Stimulated activated CD8-positive, alpha-beta memory T cell treated with anti-CD3 and anti-CD28 coated beads, Interleukin-2, amount 100 ng/mL, for 1 hour (primary cell): ENCODE measurements at regions not wholly inside any gene's neighbourhood (a gene's known extent, or its start where the extent isn't known, plus 50 kb on each side); places are given as distances from the start of the nearest gene placed in this dataset.
"Not testable (repeated sequence)": the region's sequence is repeated elsewhere in the genome, so short reads cannot be mapped to it uniquely, and the experiment has no call there.

Source experiments
- DNase-seq, 2 donors: peaks; one replicate each; pipeline ENCODE4 v3.0.0-alpha.2; 2020; ENCODE audit warnings: low read depth in 2 of 2

DNA sequence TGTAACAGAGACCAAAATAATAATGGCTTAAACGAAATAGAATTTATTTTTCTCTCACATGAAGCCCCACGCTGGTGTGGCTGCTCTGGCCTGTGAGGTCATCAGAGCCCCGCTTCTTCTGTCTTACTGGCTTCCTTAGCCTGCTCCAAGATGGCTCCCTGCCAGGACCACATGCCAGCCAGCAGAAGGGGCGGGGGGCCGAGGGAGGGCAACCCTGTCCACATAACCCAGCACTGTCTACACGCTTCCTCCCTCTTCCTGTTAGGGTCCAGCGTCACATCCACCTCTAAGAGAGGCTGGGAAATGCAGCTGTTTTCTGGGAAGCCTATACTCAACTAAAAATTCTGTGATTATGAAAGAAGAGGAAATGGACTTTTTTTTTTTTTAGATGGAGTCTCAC, 107.9 kb upstream of the DLG1 start:
- no peak for DNase-seq

DNA sequence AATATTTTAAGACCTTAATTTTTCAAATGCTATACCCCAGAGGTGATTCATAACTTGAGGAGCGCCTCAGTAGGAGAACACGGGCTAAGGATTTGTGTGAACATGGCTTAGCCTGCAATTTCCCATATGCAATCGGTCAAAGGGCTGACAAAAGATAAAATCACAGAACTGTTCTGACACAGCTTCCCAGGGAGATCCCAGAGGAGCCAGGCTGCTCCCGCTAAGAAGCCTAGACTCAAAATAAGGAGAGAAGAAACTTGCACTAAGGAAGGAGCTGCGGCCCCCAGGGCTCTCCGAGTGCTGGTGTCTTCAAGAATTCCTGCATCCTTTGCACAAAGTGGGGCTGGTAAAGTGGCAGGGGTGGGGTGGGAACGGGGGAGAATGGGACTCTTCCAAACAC, 106.3 kb upstream of the DLG1 start:
- no peak for DNase-seq

DNA sequence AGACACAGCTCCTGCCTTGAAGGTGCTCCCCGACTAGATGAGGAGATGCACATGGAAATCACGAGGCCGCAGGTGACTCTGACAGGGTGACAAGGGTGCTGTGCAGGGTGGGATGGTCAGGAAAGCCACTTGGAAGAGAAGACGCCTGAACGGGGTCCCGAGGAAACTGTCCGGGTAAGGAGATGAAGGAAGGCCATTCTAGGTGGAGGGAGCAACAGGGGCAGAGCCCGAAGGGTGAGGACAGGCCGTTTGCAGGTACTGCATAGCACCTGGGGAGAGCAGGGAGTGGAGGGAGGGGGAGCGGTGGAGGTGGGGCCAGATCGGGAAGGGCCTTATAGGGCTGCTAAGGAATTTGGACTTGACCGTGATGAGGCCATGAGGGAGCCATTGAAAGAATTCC, 105.6 kb upstream of the DLG1 start:
- DNase-seq, result no peak

DNA sequence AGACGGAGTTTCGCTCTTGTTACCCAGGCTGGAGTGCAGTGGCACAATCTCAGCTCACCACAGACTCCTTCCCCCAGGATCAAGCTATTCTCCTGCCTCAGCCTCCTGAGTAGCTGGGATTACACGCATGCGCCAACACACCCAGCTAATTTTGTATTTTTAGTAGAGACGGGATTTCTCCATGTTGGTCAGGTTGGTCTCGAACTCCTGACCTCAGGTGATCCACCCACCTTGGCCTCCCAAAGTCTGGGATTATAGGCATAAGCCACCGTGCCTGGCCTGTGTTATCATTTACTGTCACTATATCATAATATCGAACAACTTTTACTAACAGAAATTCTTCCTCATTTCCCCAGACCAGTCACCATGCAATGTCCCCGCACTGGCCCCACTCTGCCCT, 104.0 kb upstream of the DLG1 start:
- not testable (repeated sequence) for DNase-seq

DNA sequence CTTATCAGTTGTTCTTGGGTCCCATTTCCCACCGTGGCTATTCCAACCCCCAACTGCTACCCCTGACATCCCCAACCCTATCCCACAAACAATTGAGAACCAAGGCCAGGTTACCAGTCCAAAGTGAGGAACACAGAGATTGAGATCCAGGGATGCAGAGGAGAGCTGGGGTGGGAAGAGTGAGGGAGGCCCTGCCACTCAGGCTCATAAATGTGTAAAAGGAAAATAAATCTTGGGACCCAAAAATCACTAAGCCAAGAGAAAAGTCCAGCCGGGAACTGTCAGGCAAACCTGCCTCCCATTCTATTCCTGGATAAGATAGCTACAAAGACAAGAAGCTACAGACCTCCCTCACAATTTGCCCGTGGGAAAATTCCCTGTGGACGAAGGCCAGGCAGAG, 101.1 kb upstream of the DLG1 start:
- no peak for DNase-seq

DNA sequence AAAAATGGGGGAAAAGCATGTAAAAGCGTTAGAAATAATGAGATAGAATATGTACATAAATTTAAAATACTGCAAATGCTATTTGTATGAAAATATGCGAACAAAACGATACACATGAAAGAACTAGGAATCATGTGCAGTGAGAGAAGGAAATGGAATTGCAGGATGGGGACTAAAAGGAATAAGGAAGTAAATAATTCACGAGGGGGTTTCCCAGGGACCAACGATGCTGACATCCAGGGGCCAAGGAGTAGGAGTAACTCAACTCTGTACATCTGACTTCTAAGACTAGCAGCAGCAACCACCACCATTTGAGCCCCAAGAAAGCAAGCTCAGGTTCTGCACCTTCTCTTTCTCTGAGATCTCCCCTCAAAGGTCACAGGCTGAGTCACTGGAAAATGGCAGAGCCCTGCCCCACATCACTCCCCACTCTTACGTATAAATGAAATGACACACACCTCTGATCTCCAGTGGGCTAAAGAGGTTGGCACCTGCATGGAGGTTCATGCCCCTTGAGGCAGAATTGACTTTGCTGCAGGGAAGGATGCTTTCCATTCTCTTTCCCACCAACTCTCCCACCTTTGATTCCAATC, 100.0 kb upstream of the DLG1 start:
- DNase-seq, result no peak

DNA sequence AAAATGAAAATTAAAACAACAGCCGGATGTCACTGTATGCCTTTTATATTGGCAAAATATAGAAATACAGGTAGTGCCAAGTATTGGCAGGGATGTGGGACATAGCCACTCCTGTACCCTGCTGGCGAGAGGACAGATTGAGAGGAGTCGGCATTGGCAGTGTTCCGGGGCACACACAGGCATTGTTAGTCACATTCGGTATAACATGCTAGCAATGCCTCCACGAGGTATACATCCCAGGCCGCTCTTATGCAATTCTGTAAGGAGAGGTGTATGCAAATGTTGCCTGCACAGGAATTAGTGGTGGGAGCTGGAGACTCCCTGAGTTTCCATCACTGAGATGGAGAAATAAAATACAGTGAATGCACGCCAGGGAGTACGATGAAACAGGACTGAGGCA, 99.4 kb upstream of the DLG1 start:
- no peak for DNase-seq

DNA sequence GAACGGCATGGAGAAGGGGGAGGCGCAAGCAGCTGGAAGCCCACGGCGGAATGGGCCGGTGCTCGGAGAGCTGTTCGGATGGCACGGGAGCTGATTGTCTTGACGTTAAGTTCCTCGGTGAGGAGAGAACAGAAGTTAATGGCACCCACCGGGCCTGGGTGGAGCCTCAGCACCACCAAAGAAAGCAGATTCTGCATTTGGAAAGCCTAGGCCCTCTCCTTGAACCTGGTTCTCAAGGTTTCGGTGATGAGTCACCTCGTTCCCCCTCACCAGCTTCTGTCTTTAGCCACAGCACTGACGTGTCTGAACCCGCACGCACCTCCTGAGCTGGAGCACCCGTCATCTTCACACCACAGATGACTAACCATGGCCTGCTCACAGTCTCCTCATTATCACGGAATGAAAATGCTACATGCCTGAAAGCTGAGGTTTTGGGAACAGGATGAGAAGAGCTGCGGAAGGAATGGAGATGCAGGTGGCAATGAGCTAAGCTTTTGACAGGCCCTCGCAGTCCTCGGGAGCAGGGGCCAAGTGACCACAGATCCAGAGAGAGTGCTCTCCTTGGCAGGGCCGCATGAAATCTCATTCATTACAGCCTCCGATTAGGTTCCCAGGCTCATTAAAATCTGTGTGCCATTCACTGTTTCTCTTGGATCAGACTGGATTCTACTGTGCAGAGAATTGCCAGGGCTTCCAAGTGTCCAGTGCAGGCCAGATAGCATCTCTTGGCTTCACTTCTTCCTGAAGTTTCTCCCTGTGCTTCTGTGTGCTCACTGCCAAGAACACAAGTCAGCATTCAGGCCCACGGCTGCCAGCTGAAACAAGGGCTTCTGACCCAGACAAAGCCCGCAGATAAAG, 96.3 kb upstream of the DLG1 start:
- DNase-seq, result peak in 1 of 2 donors; percentile 1

DNA sequence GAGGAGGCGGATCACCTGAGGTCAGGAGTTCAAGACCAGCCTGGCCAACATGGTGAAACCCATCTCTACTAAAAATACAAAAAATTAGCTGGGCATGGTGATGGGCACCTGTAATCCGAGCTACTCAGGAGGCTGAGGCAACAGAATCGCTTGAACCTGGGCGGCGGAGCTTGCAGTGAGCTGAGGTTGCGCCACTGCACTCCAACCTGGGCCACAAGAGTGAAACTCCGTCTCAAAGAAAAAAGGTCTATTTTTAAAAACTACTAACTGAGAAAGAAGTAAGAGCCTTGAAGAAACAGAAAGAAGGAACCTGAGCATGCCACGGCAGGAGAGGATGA, 95.7 kb upstream of the DLG1 start:
- not testable (repeated sequence) for DNase-seq

DNA sequence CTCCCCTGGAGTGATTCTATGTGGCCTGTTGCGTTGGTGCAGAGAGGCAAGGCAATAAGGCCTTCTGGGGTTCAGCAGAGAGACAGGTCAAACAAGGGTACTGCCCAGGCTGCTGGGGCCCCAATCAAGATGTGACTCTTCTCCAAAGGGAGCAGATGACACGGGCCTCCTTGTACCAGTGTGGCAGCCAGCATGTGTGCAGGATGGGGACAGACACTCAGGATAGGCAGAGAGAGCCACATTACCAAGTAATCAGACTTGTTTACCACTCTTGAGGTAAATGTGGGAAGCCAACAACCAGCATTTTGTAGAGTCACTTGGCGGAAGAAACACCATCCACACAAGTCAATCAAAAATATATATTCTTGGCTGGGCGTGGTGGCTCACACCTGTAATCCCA, 95.3 kb upstream of the DLG1 start:
- DNase-seq, result no peak

DNA sequence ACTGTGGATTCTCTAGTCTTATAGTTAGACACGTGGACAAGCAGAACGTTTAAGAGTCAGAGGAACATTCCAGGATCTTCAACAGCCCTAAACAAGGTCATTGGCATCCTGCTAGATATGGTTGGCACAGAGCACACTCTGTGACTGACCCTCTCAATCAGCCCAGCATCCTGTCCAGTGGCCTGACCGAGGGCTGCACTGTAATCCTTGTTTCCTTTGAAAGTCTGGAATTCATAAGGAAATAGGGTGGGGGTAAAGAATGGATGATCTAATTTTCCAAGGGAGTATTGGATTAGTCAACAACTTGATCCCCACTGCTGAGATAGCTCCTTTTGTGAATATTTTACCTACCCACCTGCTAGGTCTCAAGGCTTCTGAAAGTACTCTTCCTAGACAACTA, 94.5 kb upstream of the DLG1 start:
- no peak for DNase-seq

DNA sequence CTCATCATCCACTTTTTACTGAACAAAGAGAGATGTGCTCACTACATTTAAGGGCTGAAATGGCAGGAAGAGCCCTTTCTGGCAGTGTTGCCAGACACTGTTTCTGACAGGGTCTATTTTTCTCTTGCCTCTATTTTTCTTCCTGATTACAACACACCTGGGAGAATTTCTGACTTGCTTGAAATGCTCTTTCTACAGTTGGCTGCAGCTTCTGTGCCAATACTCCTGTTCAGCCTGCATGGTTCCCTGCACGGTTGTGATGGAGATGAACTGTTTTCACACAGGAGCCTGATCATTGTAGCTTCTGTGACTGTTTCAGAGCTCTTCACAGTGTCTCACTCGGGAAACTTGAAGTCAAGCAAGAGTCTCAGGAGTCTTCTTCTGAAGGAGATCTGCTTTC, 83.0 kb upstream of the DLG1 start:
- DNase-seq, result no peak

DNA sequence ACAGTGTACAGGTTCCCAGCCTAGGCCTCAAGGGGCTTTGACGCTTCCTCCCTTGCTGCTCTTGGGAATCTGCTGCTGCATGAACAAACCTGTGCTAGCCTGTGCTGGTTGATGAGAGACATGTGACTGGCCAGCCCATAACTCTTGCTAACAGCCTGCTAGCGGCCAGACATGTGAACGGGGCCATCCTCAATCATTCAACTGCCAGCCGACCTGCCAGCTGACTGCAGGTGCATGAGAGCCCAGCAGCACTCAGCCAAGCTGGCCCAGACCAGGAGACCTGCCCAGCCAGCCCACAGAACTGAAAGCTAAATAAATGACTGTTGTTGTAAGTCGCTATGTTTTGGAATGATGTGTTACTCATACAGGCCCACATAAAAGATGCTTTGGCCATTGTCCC, 82.4 kb upstream of the DLG1 start:
- DNase-seq, result no peak

DNA sequence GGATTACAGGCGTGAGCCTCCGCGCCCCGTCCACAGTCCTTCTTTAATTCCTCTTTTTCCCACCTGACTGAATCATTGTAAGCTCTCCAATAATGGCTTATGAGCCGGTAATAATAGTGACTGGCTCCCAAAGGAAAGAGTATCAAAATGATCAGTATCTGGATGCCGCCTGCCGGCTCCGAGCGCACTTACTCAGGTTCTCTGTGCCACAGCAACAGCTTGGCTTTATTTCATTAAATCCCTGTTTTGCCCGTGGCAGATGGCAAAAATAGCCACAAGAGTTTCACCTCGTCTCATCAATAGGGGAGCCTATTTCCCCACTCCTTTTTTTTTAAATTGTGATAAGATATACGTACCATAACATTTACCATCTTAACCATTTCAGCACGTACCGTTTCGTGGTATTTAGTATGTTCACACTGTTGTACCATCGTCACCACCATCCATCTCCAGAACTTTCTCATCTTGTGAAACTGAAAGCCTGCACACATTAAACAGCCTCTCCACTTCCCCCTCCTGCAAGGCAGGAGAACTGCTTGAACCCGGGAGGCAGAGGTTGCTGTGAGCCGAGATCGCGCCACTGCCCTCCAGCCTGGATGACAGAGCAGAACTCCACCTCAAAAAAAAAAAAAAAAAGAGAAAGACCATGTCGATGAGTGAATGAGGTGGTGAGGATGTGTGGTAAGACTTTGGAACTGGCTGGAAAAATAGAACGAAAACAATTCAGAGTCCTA, 80.7 kb upstream of the DLG1 start:
- DNase-seq, result no peak

DNA sequence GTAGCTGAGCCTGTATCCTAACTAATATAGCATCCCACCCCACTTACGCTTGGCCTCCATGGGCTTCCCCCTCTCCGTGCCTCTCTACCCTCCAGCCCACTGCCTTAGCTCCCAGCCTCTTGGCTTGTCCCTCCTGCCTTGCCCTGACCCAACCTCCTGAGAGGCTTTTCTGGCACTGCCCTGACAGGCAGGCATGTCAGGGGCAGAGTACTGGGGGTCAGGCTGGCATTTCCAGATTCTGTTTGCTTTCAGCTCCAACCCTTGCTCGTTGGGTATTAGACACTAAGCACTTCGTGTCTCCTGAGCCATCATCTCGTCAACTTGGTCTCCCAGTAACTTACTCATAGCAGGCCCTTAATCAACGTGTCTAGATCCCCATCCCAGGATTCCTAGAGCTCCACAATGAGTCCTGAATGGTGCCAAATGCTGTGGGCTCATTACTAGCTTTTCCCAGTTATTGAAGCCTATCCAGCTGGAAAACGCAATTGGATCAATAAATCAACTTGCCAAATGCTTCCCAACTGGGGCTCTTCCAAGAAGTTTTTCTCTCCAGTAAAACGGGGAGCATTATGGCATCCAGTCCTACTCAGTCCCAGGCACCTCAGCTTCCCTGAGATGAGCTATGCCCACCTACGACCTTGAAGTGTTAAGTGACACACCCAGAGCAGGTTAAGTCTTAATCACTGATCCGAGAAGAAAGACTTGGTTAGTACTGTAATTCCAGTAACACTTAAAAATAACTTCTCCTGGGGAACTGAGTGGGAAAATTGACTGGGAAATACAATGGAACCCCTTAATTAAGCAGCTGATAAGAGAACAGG, 78.5 kb upstream of the DLG1 start:
- DNase-seq, result no peak

DNA sequence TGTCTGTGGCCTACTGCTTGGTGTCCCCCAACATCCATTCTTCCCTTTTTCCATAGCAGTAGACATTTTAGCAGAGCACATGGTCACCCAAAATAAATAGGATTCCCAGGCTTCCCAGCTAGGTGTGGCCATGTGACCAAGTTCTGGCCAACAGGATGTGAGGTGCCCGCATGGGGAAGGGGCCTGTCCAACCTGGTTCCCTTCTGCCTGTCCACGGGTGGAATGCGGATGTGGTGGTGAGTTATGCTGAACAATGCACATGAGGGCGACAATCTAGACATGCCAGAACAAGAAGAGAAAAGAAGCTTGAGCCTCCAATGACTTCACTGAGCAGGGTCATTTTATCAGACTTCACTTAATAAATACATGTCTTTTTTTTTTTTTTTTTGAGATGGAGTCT, 77.6 kb upstream of the DLG1 start:
- no peak for DNase-seq

DNA sequence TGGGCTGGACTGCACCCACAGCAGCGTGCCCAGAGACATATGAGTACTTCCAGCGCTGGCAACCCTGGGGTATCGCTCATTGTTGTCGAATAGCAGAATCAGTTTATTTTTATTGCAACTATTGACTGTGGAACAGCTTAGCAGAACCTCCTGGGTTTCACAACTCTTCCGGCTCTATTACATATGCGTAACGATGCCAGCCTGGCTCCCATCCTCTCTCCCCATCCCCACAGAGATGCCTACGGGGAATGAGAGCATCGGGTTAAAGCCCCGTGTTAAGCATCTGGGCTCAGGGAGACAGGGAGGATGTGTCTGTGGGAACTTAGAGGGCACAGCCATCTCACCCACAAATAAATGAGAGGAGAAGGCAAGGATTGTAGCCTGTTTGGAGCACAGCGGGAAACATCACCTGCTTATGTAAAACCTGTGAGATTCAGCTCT, 76.6 kb upstream of the DLG1 start:
- no peak for DNase-seq

DNA sequence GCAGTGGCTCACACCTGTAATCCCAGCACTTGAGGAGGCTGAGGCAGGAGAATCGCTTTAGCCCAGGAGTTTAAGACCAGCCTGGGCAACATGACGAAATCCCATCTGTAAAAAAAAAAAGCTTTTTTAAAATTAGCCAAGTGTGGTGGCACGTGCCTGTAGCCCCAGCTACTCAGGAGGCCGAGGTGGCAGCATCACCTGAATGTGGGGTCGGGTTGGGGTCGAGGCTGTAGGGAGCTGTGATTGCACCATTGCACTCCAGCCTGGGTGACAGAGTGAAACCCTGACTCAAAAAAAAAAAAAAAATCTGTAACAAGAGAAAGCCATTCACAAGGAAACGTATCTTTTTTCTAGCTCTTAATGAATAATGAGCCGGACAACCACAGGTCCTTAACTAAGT, 74.7 kb upstream of the DLG1 start:
- DNase-seq, result no peak

DNA sequence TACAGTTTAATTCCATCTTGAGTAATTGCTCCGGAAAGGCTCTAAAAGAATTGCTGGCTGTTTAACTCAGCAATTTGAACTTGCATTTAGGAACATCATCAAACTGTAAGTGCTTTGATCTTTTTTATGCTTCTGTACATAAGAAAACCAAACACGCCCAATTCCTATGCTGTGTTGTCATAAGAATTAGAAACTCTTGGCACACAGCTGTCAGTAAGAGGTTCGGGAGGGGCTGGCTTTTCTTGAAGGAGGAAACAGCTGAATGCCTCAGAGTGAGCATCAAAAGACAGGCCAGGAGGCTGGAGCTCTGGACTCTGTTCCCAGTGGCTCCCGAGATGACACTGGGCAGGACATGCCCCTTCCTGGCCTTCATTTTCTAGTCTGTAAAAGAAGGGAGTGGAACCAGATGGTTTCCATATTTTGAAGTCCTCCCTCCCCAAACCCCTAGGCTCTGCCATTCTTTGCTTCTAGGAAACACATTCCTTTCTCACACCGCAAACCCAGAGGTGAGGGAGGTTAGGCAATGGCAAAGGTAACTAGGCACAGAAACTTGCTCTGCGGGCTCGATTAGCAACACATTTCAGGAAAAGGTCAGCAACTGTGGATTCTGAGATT, 73.7 kb upstream of the DLG1 start:
- no peak for DNase-seq

DNA sequence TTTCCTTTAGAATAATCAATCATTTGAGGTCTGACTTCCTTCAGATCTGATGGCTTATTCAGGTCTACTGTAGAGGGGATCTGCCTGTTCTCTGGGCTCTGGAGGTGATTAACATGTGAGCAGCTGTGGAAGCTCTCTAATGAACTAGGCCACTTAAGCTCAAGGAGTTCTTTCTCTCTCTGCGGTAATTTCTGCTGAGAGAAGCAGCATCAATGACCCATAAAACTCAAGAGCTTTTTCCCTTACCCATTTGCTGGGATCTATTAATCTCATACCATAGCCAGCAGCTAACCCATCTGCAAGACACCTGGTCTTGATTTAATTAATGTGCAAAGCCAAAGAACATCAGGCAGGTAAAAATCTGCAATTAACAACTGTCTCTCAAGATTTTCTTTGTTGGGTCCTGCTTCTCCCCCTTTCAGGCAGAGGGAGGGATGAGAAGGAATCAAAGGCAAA, 73.2 kb upstream of the DLG1 start:
- DNase-seq, result no peak

DNA sequence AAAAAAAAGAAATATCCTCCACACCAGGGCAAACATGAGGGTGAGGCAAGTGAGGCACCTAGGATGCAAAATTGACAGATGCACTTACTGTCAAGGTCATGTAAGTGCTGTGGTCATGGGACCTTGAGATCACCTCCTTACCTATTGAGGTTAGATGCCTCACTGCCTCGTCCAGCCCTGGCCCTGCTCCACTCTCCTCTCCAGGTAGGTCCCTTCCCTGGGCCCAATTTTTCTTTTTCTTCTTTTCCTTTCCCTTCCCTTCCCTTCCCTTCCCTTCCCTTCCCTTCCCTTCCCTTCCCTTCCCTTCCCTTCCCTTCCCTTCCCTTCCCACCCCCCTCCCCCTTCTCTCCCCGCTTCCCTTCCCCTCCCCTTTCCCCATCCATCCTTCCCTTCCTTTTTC, 71.1 kb upstream of the DLG1 start:
- DNase-seq, result no peak

DNA sequence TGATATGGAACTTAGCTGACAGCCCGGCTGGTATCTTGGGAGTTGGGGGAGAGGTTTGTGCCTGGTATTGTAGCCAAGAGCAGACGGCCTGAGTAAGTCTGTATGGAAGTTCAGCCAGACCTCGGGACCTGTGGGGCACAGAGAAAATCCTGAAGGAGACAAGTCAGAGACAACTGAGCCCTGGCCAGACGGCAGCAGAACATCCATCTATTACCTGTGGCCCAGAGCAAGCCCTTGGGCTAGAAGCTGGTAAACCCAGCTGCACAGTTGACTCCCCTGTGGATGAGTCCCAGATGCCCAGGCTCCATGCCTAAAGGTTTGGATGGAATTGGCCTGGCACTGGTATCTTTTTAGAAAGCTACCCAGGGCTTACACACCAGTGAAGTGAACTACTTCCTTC, 70.4 kb upstream of the DLG1 start:
- no peak for DNase-seq
